Mesodermal cell (in vitro differentiated cells): ENCODE measurements at regions not wholly inside any gene's neighbourhood (a gene's known extent, or its start where the extent isn't known, plus 50 kb on each side); places are given as distances from the start of the nearest gene placed in this dataset.
"Not testable (repeated sequence)": the region's sequence is repeated elsewhere in the genome, so short reads cannot be mapped to it uniquely, and the experiment has no call there.

Source experiments
- H3K27ac ChIP-seq: 2 replicates; pipeline ENCODE4 v1.7.0; 2013; ENCODE audit warnings: mild to moderate bottlenecking, low read depth, low read length, moderate library complexity; ENCODE audit not compliant: severe bottlenecking
- H3K36me3 ChIP-seq: 2 replicates; pipeline ENCODE4 v1.7.1; 2013; ENCODE audit warnings: mild to moderate bottlenecking, low read length, moderate library complexity; ENCODE audit not compliant: control insufficient read depth, insufficient read depth
- H3K4me1 ChIP-seq: one replicate; pipeline ENCODE4 v1.7.1; 2013; ENCODE audit warnings: mild to moderate bottlenecking, low read length; ENCODE audit not compliant: insufficient read depth, control insufficient read depth, poor library complexity, severe bottlenecking
- H3K4me3 ChIP-seq: 2 replicates; pipeline ENCODE4 v1.7.0; 2013; ENCODE audit warnings: low read length, control low read depth, mild to moderate bottlenecking; ENCODE audit not compliant: insufficient read depth, poor library complexity, severe bottlenecking; ENCODE audit errors: extremely low read depth
- H3K9me3 ChIP-seq: 2 replicates; pipeline ENCODE4 v1.7.1; 2013; ENCODE audit warnings: mild to moderate bottlenecking, low read length, moderate library complexity; ENCODE audit not compliant: control insufficient read depth
- WGBS, 2 experiments: methylation state at CpG; one replicate each; pipeline ENCODE4 v1.1.5; 2013; ENCODE audit warnings: missing lambda C conversion rate in 2 of 2; ENCODE audit not compliant: insufficient coverage in 2 of 2; 5-methylcytosine and 5-hydroxymethylcytosine counted together

- H3K4me3 ChIP-seq: no peak overlapping the region
- no peaks in the 10 kb centered on the region for H3K4me1 ChIP-seq
- no peaks in the 10 kb centered on the region for H3K36me3 ChIP-seq
- 93% methylated on average over 3 of the region's 4 CpGs; no CpG with 5 or more reads in 1 of the 2 experiments for WGBS, 2 experiments
- H3K27ac ChIP-seq: no peak overlapping the region
- no peaks in the 10 kb centered on the region for H3K9me3 ChIP-seq
These were observed 598.0 kb downstream of the NXPH1 start for GRCh38 chr7:9031386-9031785.

GRCh38 chr7:9036080-9036479 lies 602.7 kb downstream of the NXPH1 start:
- no peak overlapping the region for H3K27ac ChIP-seq
- no peak overlapping the region for H3K4me3 ChIP-seq
- 60% methylated on average over 1 of the region's 3 CpGs; no CpG with 5 or more reads in 1 of the 2 experiments for WGBS, 2 experiments
- H3K36me3 ChIP-seq: no peaks in the 10 kb centered on the region
- no peaks in the 10 kb centered on the region for H3K4me1 ChIP-seq
- H3K9me3 ChIP-seq: no peaks in the 10 kb centered on the region

- Histone ChIP-seq H3K36me3 (no peaks in the 10 kb centered on the region), H3K4me1 (no peaks in the 10 kb centered on the region), H3K4me3 (no peak overlapping the region), H3K27ac (no peak overlapping the region), H3K9me3 (no peaks in the 10 kb centered on the region)
- WGBS, 2 experiments: no CpG with 5 or more reads among the region's 4 CpGs
These were observed 637.9 kb downstream of the NXPH1 start for GRCh38 chr7:9071160-9071762.

- H3K9me3 ChIP-seq, H3K36me3 ChIP-seq, H3K27ac ChIP-seq, H3K4me3 ChIP-seq, H3K4me1 ChIP-seq: not testable (repeated sequence)
- WGBS, 2 experiments: 80% methylated on average over 1 of the region's 1 CpG; no CpG with 5 or more reads in 1 of the 2 experiments
These were observed 642.4 kb downstream of the NXPH1 start for GRCh38 chr7:9075774-9076173.

GRCh38 chr7:9082203-9082602 lies 648.8 kb downstream of the NXPH1 start:
- Histone ChIP-seq H3K9me3 (peaks cover 6% of the 10 kb centered on the region), H3K36me3 (no peaks in the 10 kb centered on the region), H3K4me1 (no peaks in the 10 kb centered on the region), H3K4me3 (no peak overlapping the region), H3K27ac (no peak overlapping the region)
- WGBS, 2 experiments: 50 to 60% methylated on average over 1 of the region's 2 CpGs

GRCh38 chr7:9083837-9084236 lies 650.4 kb downstream of the NXPH1 start:
- Histone ChIP-seq H3K9me3 (peaks cover 6% of the 10 kb centered on the region), H3K4me1 (no peaks in the 10 kb centered on the region), H3K4me3 (no peak overlapping the region), H3K36me3 (no peaks in the 10 kb centered on the region), H3K27ac (no peak overlapping the region)
- 91 to 96% methylated on average over 4 to 5 of the region's 5 CpGs for WGBS, 2 experiments

GRCh38 chr7:9091282-9091681 lies 657.9 kb downstream of the NXPH1 start:
- no peak overlapping the region for H3K4me3 ChIP-seq
- H3K36me3 ChIP-seq: no peaks in the 10 kb centered on the region
- H3K4me1 ChIP-seq: no peaks in the 10 kb centered on the region
- no peaks in the 10 kb centered on the region for H3K9me3 ChIP-seq
- H3K27ac ChIP-seq: no peak overlapping the region
- 60 to 67% methylated on average over 1 of the region's 3 CpGs for WGBS, 2 experiments

GRCh38 chr7:9097565-9098060 lies 664.2 kb downstream of the NXPH1 start:
- Histone ChIP-seq H3K4me1 (no peaks in the 10 kb centered on the region), H3K27ac (no peak overlapping the region), H3K4me3 (no peak overlapping the region), H3K36me3 (no peaks in the 10 kb centered on the region), H3K9me3 (no peaks in the 10 kb centered on the region)
- WGBS, 2 experiments: no CpG with 5 or more reads among the region's 2 CpGs

GRCh38 chr7:9100289-9100688 lies 666.9 kb downstream of the NXPH1 start:
- no peaks in the 10 kb centered on the region for H3K9me3 ChIP-seq
- H3K27ac ChIP-seq: no peak overlapping the region
- no peaks in the 10 kb centered on the region for H3K36me3 ChIP-seq
- H3K4me1 ChIP-seq: no peaks in the 10 kb centered on the region
- no peak overlapping the region for H3K4me3 ChIP-seq
- WGBS, 2 experiments: no CpG with 5 or more reads among the region's 2 CpGs

- no peak overlapping the region for H3K4me3 ChIP-seq
- no peak overlapping the region for H3K27ac ChIP-seq
- no peaks in the 10 kb centered on the region for H3K36me3 ChIP-seq
- H3K4me1 ChIP-seq: no peaks in the 10 kb centered on the region
- H3K9me3 ChIP-seq: no peaks in the 10 kb centered on the region
These were observed 669.4 kb downstream of the NXPH1 start for GRCh38 chr7:9102846-9103245.

- Histone ChIP-seq H3K4me3 (no peak overlapping the region), H3K4me1 (no peaks in the 10 kb centered on the region), H3K9me3 (peaks cover 4% of the 10 kb centered on the region), H3K36me3 (no peaks in the 10 kb centered on the region), H3K27ac (no peak overlapping the region)
- 89 to 95% methylated on average over 2 to 3 of the region's 3 CpGs for WGBS, 2 experiments
These were observed 673.3 kb downstream of the NXPH1 start for GRCh38 chr7:9106747-9107146.
